GM18907 (cell line): ENCODE measurements at regions not wholly inside any gene's neighbourhood (a gene's known extent, or its start where the extent isn't known, plus 50 kb on each side); places are given as distances from the start of the nearest gene placed in this dataset.
"Not testable (repeated sequence)": the region's sequence is repeated elsewhere in the genome, so short reads cannot be mapped to it uniquely, and the experiment has no call there.

Source experiments
- ATAC-seq: cut with Tn5 transposase; IDR thresholded peaks from one replicate; pipeline ENCODE4 v1.9.1; 2021; ENCODE audit warnings: mild to moderate bottlenecking, moderate library complexity; ENCODE audit not compliant: unreplicated experiment

DNA sequence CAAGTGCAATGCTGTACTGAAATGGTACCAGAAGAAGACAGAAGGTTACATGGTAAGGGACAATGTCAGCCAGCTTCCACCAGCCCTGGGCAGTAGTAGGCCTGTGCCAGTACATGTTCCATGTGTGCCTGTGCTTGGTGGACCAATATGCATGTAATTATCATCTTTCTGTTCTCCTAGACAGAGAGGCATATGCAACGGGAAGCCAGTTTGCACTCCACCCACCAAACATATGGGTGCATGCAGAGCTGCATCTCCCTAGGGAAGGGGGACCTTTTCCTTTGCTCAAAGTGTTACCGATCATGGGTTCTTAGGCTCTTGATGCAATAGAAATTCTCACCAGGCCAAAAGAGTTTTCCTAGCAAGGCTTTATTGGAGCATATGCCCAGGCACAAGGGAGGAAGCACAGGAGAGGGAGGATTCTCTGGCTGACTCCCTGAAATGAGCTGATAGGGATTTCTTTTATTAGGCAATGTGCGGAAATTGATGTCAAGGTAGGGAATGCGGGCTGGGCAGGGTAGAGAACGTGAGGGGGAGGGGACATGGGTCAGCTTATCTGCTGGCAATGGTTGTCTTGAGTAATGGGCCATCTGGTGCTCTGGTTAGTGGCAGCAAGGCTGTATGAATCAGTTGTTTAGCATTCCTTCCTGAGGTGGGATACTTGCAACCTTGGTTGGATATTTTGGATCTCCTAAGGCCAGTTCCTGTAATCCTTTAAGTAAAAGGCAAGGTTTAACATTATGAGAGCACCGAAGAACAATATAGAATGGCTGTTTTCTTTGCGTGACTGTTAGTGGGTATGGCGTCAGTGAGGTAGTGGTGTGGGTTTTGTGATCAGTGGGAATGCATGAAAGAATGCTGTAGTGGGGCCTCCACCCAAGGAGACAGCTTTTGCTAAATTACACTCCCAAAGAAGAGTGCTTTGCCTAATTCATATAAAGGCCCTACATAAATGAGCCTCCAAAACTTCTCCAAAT, 102.5 kb downstream of the CDRT15L2 start:
- ATAC-seq: not testable (repeated sequence)

GRCh38 chr17:20683651-20684229, 104.2 kb downstream of the CDRT15L2 start:
- not testable (repeated sequence) for ATAC-seq

GRCh38 chr17:20684975-20685374, 105.5 kb downstream of the CDRT15L2 start:
- not testable (repeated sequence) for ATAC-seq

DNA sequence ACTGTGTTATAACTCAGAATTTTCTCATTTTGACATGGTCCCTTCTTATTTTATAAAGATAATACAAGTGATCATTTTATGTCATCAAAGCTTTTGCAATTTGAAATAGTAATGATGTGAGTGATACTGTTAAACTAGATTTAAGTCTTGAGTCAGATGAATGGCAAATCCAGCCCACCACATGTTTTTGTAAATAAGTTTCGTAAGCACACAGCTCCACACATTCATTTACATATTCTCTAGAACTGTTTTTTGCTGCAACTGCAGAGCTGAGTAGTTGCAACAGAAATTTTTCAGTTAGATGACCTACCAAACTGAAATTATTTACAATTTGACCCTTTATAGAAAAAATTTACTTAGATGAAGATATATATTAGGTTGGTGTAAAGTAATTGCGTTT, 108.1 kb downstream of the CDRT15L2 start:
- not testable (repeated sequence) for ATAC-seq

DNA sequence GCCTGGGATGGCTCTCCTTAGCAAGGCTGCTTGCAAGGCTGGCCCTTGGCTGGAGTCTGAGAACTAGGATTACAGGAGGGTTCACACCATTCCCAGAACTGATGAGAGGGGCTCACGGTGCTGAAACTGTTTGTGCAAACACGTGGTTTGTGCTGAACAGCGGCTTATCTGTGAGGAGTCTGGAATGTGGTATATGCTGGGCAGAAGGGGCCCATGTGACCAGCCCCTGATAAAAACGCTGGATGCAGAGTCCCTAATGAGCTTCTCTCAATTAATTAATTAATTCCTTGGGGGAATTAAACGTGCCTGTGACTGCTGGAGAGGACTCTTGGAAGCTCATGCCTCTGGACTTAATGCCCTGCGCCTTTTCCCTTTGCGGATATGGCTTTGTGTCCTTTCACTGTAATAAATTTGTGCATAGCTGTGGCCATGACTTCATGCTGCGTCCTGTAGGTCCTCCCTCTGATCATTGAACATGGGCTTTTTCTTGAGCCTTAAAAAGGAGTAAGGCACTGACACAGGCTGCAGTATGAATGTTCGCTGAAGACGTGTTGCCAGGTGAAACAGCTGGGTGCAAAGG, 109.7 kb downstream of the CDRT15L2 start:
- ATAC-seq: not testable (repeated sequence)

DNA sequence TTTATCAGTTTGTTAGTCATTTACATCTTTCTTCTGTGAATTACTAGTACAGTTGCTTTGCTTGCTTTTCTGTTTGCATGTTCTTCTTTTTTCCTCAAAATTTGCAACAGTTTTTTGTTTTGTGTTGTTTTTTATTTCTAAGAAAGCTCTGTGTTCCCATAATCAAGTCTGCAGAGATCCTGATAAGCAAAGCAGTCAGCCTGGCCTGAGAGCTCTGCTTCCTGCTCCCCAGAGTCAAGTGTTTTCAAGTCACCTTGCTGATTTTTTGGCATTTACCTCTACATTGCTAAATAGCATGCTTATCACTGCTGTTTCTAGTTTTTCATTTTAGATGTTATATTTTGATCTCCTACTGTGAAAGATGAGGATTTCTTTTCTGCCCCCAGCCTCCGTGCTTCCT, 113.2 kb downstream of the CDRT15L2 start:
- ATAC-seq: not testable (repeated sequence)

DNA sequence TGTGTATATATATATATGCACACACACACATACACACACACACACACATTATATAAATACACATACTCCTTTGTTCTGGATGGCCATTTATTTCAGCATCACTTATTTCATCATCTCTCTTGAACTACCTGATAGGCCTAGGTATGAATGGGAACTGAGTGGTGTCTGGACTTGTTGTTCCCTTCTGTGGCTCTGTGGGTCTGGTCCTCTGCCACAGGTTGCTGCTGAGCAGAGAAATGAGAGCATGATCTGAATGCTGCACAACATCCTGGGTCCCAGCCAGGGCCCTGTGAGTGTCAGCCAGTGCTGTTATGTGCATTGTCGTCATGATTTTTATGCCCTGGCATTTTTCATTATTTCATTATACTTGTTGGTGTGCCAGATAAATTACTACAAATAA, 116.3 kb downstream of the CDRT15L2 start:
- not testable (repeated sequence) for ATAC-seq

DNA sequence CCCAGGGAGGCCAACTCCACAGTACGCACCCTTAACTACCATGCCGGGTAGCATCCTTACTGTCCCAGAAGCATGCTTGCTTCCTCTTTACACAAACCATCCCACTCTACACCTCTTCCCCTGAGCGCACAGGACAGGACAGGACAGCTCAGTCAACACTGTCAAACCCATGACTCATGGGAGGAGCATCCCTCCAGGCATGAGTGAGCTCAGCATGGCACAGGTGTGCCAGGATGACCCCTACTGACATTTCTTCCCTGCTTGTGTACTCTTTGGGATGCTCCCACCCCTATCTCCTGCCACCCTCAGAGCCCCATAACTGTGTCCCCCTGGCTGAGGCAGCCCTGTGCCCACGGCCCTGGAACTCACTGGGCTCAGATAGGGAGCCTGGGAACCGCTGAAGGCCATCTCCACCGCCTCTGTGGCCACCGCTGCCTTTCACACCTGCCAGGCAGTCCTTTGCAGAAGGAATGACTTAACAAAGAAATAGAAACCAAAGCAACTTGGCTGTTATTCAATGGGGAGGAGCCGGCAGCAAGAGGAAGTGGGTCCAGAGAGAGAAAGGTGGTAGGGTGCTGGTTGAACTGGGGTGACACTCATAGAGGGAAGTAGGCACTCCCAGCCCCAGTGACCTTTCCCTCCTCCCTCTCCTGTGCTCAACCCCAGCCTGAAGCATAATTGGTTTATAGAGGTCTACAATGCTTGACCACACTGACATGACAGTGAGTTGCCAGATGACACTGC, 119.1 kb downstream of the CDRT15L2 start:
- ATAC-seq: peak; percentile 89

DNA sequence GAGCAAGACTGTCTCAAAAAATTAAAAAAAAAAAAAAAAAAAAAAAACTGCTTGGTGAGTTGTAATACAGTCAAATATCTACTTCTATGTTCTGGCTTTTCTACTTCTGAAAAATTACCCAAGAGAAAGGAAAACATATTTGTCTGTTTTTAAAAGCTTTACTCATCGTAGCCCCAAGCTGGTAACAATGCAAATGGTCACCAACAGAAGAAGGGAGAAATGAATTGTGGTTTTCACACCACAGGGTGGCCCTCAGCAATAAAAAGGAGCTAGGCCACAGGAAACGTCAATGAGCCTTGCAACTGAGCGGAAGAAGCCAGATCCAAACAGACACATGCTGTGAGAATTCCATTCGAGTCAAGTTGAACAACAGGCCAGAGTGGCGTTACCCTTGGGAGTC, 121.0 kb downstream of the CDRT15L2 start:
- ATAC-seq: not testable (repeated sequence)

- not testable (repeated sequence) for ATAC-seq
Measured at GRCh38 chr17:20701366-20701765, 121.8 kb downstream of the CDRT15L2 start.

- ATAC-seq: no peak
Measured at GRCh38 chr17:20702692-20703091, 123.2 kb downstream of the CDRT15L2 start.

DNA sequence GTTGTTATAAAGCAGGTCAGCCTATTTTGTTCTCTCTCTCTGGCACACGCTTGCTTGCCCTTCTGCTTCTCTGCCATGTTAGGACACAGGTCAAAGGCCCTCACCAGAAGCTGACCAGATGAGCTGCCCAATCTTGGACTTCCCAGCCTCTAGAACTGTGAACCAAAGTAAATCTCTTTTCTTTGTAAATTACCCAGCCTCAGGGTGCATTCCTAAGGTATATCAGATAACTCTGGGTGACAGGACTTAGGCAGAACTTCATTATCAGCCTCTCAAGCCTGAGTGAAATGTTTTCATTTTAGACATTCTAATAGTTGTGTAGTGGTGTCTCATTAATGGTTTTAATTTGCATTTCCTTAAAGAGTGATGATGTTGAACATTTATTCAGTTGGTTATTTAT, 124.3 kb downstream of the CDRT15L2 start:
- ATAC-seq: no peak

DNA sequence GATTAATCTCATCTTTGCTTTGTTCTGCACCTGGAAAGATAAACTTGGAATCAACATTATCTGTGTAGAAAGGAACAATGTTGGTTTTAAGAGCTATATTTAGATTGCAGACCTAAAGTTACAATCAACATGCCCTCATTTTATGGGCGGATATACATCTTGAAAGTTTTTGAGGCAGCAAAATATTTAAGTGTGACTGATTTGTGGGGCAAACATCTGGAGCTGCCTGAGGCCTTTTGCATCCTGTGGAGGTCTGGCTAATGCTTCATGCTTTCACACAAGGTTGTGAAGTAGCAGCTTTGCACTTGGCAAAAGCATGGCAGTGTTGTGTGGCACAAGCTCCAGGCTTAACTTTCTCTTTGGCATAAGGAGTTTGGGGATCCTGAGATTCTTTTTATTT, 125.7 kb downstream of the CDRT15L2 start:
- not testable (repeated sequence) for ATAC-seq

DNA sequence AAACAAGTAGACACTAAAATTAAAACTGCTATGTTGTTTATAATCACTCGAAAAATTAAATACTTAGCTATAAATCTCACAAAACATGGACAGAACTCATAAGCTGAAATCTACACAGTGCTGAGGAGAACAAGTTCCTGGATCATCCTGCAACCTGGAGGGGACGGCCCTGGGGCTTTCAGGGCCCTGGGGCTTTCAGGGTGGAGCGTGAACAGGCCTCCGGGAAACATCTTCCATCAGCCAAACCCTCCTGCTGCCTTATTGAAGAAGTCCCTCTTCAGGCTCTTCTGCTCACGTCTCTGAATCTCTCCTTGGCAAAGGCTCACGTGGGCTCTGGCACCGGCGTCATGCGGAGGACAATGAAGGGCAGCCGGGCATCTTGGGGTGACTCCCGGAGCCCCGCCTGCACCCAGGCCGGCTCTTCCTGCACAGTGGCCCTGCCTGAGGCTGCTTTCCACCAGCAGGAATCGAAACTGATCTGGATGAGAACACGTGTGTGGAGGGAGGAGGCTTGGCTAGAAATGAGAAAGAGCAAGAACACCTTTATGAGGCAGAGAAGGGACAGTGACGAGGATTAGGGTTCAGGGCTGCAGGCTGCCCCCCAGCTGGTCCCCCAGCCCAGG, 127.3 kb downstream of the CDRT15L2 start:
- no peak for ATAC-seq

DNA sequence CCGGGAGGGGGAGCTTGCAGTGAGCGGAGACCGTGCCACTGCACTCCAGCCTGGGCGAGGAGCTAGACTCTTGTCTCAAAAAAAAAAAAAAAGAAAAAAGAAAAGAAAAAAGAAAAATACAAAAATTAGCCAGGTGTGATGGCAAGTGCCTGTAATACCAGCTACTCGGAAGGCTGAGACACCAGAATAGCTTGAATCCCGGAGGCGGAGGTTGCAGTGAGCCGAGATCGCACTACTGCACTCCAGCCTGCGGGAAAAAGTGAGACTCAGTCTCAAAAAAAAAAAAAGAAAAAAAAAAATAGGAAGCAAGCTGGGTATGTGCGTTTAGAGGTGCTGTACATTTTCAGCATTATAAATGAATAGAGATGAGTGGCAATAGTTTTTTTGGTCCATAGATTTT, 129.3 kb downstream of the CDRT15L2 start:
- ATAC-seq: not testable (repeated sequence)

DNA sequence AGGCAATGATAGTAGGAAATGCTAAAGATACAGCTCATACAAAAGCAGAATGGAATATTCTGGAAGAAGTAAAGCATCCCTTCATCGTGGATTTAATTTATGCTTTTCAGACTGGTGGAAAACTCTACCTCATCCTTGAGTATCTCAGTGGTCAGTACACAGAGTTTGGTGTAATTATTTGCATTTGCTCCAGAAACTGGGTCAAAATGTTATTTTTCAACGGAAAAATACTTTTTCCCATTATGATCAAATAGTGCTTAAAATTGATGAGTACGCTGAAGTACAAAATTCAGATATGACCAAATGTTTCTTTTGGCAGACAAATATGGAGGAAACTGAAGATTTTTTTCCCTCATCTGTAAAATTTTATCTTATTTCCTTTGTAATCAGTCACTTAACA, 137.0 kb downstream of the CDRT15L2 start:
- ATAC-seq: not testable (repeated sequence)

DNA sequence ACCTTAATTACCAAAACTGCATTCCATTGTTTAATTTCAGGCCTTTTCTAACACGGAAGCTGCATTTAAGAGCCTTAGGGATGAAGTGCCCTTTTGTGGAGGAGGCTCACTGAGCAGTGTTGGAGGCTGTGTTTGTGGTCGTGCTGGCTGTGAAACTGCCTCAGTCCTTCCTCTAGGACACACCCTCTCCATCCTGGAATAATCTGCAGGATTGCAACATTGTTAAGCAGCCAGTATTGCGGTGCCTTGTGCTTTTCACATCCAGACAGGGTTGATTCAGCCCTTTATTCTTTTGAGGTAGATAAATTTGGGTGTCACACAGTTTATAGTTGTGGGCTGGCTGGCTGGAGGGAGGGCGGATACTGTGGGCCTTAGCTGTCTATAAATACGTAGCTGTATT, 141.6 kb downstream of the CDRT15L2 start:
- ATAC-seq: no peak

- ATAC-seq: not testable (repeated sequence)
Measured at GRCh38 chr17:20724391-20724790, 144.9 kb downstream of the CDRT15L2 start.

GRCh38 chr17:20727201-20727600, 147.7 kb downstream of the CDRT15L2 start:
- ATAC-seq: not testable (repeated sequence)

DNA sequence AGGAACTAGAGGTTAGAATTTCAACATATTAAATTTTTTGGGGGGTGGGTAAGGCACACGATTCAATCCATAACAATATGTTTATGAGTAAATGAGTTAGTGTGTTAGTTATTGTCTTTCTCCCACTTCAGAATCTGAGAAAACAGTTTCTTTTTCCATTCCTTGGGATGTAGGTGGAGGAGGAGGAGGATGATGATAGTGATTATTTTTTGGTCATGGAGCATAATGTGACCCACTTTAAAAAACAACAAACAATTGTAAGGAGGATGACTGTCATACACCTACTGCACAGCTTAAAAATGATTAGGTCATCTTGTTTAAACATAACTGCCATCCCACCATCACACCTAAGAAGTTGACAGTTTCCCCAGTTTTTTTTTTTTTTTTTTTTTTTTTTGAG, 148.7 kb downstream of the CDRT15L2 start:
- no peak for ATAC-seq
